Adipocyte (in vitro differentiated cells): ENCODE measurements at regions not wholly inside any gene's neighbourhood (a gene's known extent, or its start where the extent isn't known, plus 50 kb on each side); places are given as distances from the start of the nearest gene placed in this dataset.
A peak's percentile ranks its signal among the peaks of the same experiment; 100 is the strongest.

ENCODE experiments used
- DNase-seq: peaks from one replicate; pipeline ENCODE4 v3.0.0-alpha.2; 2015; ENCODE audit warnings: low read depth
- H3K27me3 ChIP-seq: replicated peaks from 2 replicates; pipeline ENCODE4 v1.7.0; 2013; ENCODE audit warnings: mild to moderate bottlenecking, low read length, moderate library complexity; ENCODE audit not compliant: control insufficient read depth, insufficient read depth
- H3K36me3 ChIP-seq: 2 replicates; pipeline ENCODE4 v1.7.0; 2013; ENCODE audit warnings: low read length, mild to moderate bottlenecking, moderate library complexity; ENCODE audit not compliant: control insufficient read depth, insufficient read depth, severe bottlenecking
- H3K4me1 ChIP-seq: 2 replicates; pipeline ENCODE4 v1.7.0; 2013; ENCODE audit warnings: mild to moderate bottlenecking, low read length, moderate library complexity; ENCODE audit not compliant: control insufficient read depth, insufficient read depth
- H3K4me3 ChIP-seq: 2 replicates; pipeline ENCODE4 v1.7.0; 2013; ENCODE audit warnings: mild to moderate bottlenecking, low read length, moderate library complexity
- H3K9ac ChIP-seq: 2 replicates; pipeline ENCODE4 v1.7.0; 2013; ENCODE audit warnings: mild to moderate bottlenecking, low read length, moderate library complexity
- H3K9me3 ChIP-seq: 2 replicates; pipeline ENCODE4 v1.7.0; 2013; ENCODE audit warnings: mild to moderate bottlenecking, low read length, moderate library complexity; ENCODE audit not compliant: control insufficient read depth

- H3K4me1 ChIP-seq = no peaks in the 10 kb centered on the region
- no peak overlapping the region for H3K9ac ChIP-seq
- no peaks in the 10 kb centered on the region for H3K9me3 ChIP-seq
- H3K4me3 ChIP-seq = no peak overlapping the region
- no peak for DNase-seq
- H3K27me3 ChIP-seq = peaks cover 6% of the 10 kb centered on the region
- no peaks in the 10 kb centered on the region for H3K36me3 ChIP-seq
Measured at GRCh38 chr19:31104451-31104850, 244.8 kb downstream of the TSHZ3 start.

GRCh38 chr19:31103228-31103627 is 246.0 kb downstream of the TSHZ3 start:
- no peak overlapping the region for H3K9ac ChIP-seq
- no peaks in the 10 kb centered on the region for H3K4me1 ChIP-seq
- no peaks in the 10 kb centered on the region for H3K27me3 ChIP-seq
- H3K36me3 ChIP-seq = no peaks in the 10 kb centered on the region
- no peak for DNase-seq
- H3K9me3 ChIP-seq = no peaks in the 10 kb centered on the region
- H3K4me3 ChIP-seq = no peak overlapping the region

GRCh38 chr19:31102674-31103073 is 246.6 kb downstream of the TSHZ3 start:
- Histone ChIP-seq H3K9me3 (no peaks in the 10 kb centered on the region), H3K9ac (no peak overlapping the region), H3K4me1 (no peaks in the 10 kb centered on the region), H3K27me3 (no peaks in the 10 kb centered on the region), H3K36me3 (no peaks in the 10 kb centered on the region), H3K4me3 (no peak overlapping the region)
- DNase-seq = no peak

- no peak overlapping the region for H3K4me3 ChIP-seq
- no peaks in the 10 kb centered on the region for H3K9me3 ChIP-seq
Measured at GRCh38 chr19:31100981-31101380, 248.3 kb downstream of the TSHZ3 start.

DNA sequence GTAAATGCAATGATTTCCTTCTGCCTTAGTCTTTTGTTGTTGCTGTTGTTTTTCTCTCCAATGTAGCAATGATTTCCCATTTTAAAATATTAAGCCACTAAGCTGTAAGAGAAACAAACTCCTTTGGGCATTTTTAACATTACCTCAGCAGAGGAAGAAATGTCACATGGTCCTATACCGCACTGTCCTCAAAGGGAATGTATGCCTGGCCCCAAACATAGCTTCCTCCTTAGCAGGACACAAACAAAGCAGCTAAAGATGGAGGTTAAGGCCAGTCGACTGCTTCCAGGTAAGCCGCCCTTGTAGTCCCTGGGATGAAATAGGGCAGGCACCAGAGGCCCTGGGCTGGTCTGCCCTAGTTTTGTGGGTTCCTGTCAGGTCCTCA is 249.0 kb downstream of the TSHZ3 start:
- Histone ChIP-seq H3K27me3 (no peaks in the 10 kb centered on the region), H3K36me3 (no peaks in the 10 kb centered on the region), H3K9me3 (no peaks in the 10 kb centered on the region), H3K4me1 (peaks cover 8% of the 10 kb centered on the region), H3K4me3 (no peak overlapping the region), H3K9ac (no peak overlapping the region)
- no peak for DNase-seq

More at GRCh38 chr19:31100981-31101380, 248.3 kb downstream of the TSHZ3 start:
- H3K4me1 ChIP-seq = peaks cover 8% of the 10 kb centered on the region
- no peaks in the 10 kb centered on the region for H3K27me3 ChIP-seq
- no peak for DNase-seq
- H3K36me3 ChIP-seq = no peaks in the 10 kb centered on the region
- H3K9ac ChIP-seq = no peak overlapping the region

GRCh38 chr19:31099515-31100205 is 249.6 kb downstream of the TSHZ3 start:
- Histone ChIP-seq H3K9ac (no peak overlapping the region), H3K9me3 (no peaks in the 10 kb centered on the region), H3K4me1 (peaks cover 8% of the 10 kb centered on the region), H3K27me3 (no peaks in the 10 kb centered on the region), H3K4me3 (no peak overlapping the region), H3K36me3 (no peaks in the 10 kb centered on the region)
- DNase-seq = peak; percentile 54

- Histone ChIP-seq H3K4me1 (peaks cover 8% of the 10 kb centered on the region), H3K4me3 (no peak overlapping the region), H3K9me3 (no peaks in the 10 kb centered on the region), H3K36me3 (no peaks in the 10 kb centered on the region), H3K27me3 (no peaks in the 10 kb centered on the region), H3K9ac (no peak overlapping the region)
- DNase-seq = no peak
Measured at GRCh38 chr19:31098836-31099235, 250.4 kb downstream of the TSHZ3 start.

GRCh38 chr19:31096935-31097545 is 252.2 kb downstream of the TSHZ3 start:
- H3K36me3 ChIP-seq = no peaks in the 10 kb centered on the region
- H3K9me3 ChIP-seq = no peaks in the 10 kb centered on the region
- H3K4me1 ChIP-seq = peaks cover 8% of the 10 kb centered on the region
- H3K9ac ChIP-seq = no peak overlapping the region
- H3K4me3 ChIP-seq = no peak overlapping the region
- no peak for DNase-seq
- H3K27me3 ChIP-seq = no peaks in the 10 kb centered on the region

GRCh38 chr19:31096062-31096830 is 253.0 kb downstream of the TSHZ3 start:
- Histone ChIP-seq H3K4me3 (no peak overlapping the region), H3K9ac (no peak overlapping the region), H3K4me1 (peaks cover 8% of the 10 kb centered on the region), H3K27me3 (no peaks in the 10 kb centered on the region), H3K9me3 (no peaks in the 10 kb centered on the region), H3K36me3 (no peaks in the 10 kb centered on the region)
- no peak for DNase-seq

- Histone ChIP-seq H3K9me3 (no peaks in the 10 kb centered on the region), H3K36me3 (no peaks in the 10 kb centered on the region), H3K4me3 (no peak overlapping the region), H3K9ac (no peak overlapping the region), H3K27me3 (no peaks in the 10 kb centered on the region), H3K4me1 (peaks cover 8% of the 10 kb centered on the region)
- DNase-seq = no peak
Measured at GRCh38 chr19:31095100-31095804, 254.0 kb downstream of the TSHZ3 start.

DNA sequence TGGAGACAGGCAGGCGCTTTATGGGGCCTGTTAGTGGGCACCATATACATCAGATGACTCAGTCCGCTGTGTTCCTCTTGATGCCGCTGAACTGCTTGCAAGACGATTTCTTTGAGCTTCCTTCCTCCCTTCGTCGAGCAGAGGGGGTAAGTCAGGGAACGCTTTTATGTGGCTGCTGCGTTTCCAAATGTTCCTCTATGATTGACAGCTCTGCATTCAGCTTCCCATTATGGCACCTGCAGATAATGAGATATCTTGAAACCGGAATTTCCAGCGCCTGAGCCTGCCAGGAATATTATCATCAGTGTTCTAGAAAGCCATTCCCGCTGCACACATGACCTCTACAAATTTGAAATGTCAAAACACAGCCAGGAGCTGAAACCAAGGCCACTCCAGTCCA is 257.0 kb downstream of the TSHZ3 start:
- peaks cover 3% of the 10 kb centered on the region for H3K27me3 ChIP-seq
- H3K4me3 ChIP-seq = no peak overlapping the region
- no peak for DNase-seq

More for the DNA sequence above, 257.0 kb downstream of the TSHZ3 start:
- Histone ChIP-seq H3K36me3 (no peaks in the 10 kb centered on the region), H3K9me3 (no peaks in the 10 kb centered on the region), H3K4me1 (peaks cover 5% of the 10 kb centered on the region), H3K9ac (no peak overlapping the region)
